Fibroblast of pulmonary artery (primary cell): ENCODE measurements at regions not wholly inside any gene's neighbourhood (a gene's known extent, or its start where the extent isn't known, plus 50 kb on each side); places are given as distances from the start of the nearest gene placed in this dataset.

Source experiments
- DNase-seq: peaks from one replicate; pipeline ENCODE4 v3.0.0-alpha.2; 2010; ENCODE audit warnings: low read depth
- H3K4me3 ChIP-seq: replicated peaks from 2 replicates; pipeline ENCODE4 v1.5.1; 2011; ENCODE audit warnings: low read depth, mild to moderate bottlenecking, control low read depth, low read length, moderate library complexity
- CTCF ChIP-seq: IDR thresholded peaks from 2 replicates; pipeline ENCODE4 v1.5.1; 2011; ENCODE audit warnings: mild to moderate bottlenecking, control low read depth, low read length, inconsistent platforms; ENCODE audit errors: missing control alignments

GRCh38 chr22:48121984-48122383 is 1359.5 kb downstream of the TBC1D22A start:
- DNase-seq, result no peak
- no peak overlapping the region for H3K4me3 ChIP-seq
- TF ChIP-seq CTCF, result no peak

GRCh38 chr22:48118654-48119053 is 1356.2 kb downstream of the TBC1D22A start:
- no peak for TF ChIP-seq CTCF
- no peak overlapping the region for H3K4me3 ChIP-seq
- no peak for DNase-seq

- H3K4me3 ChIP-seq, result no peak overlapping the region
- no peak for DNase-seq
- TF ChIP-seq CTCF, result no peak
These were observed 1354.4 kb downstream of the TBC1D22A start for GRCh38 chr22:48116871-48117270.

- no peak for DNase-seq
- no peak overlapping the region for H3K4me3 ChIP-seq
These were observed 1350.5 kb downstream of the TBC1D22A start for GRCh38 chr22:48112687-48113521.

GRCh38 chr22:48106715-48107259 is 1344.3 kb downstream of the TBC1D22A start:
- no peak overlapping the region for H3K4me3 ChIP-seq
- no peak for DNase-seq
- TF ChIP-seq CTCF, result no peak

More at GRCh38 chr22:48112687-48113521, 1350.5 kb downstream of the TBC1D22A start:
- TF ChIP-seq CTCF, result no peak

GRCh38 chr22:48106215-48106614 is 1343.8 kb downstream of the TBC1D22A start:
- no peak for DNase-seq
- TF ChIP-seq CTCF, result no peak
- no peak overlapping the region for H3K4me3 ChIP-seq
